A549 (cell line): ENCODE measurements at regions not wholly inside any gene's neighbourhood (a gene's known extent, or its start where the extent isn't known, plus 50 kb on each side); places are given as distances from the start of the nearest gene placed in this dataset.

Experiments
- ATAC-seq, 2 experiments: fragments of 200-7000 bp in 1 of 2; fragments of >200 bp in 1 of 2; cut with Nextera tagmentation in 1 of 2; cut with Tn5 transposase in 1 of 2; 3 replicates each; pipeline versions ENCODE4 v1.8.0 to v1.9.1; 2018 to 2020; ENCODE audit warnings: mild to moderate bottlenecking in 1 of 2, moderate library complexity in 1 of 2
- CTCF ChIA-PET: fragments of 300-600 bp; sonication (Branson Sonifier 250); formaldehyde crosslinking; extraction: SDS; loops from one replicate; lab custom pipeline; 2021; ENCODE audit warnings: antibody characterized with exemption, inconsistent platforms; lab: Yijun Ruan, JAX
- POLR2A ChIA-PET: fragments of 350-600 bp; formaldehyde crosslinking; extraction: SDS; loops from one replicate; lab custom pipeline; 2021; ENCODE audit warnings: antibody characterized with exemption, inconsistent platforms; lab: Yijun Ruan, JAX
- DNase-seq, 2 experiments: peaks; one replicate each; pipeline versions ENCODE4 v3.0.0 to v3.0.0-alpha.2; 2011 to 2016; ENCODE audit warnings: low read depth in 1 of 2, low spot score in 1 of 2
- FAIRE-seq: peaks from 2 replicates; lab custom pipeline; 2011; peaks lifted over from hg19 to GRCh38; lab: Jason Lieb, UNC
- H3K27ac ChIP-seq, 2 experiments: fragments of >200 bp; sonication (Bioruptor Twin); formaldehyde crosslinking; 3 replicates each; pipeline ENCODE4 v1.5.1; 2016 to 2017
- H3K4me1 ChIP-seq: fragments of >200 bp; sonication (Bioruptor Twin); formaldehyde crosslinking; 3 replicates; pipeline ENCODE4 v1.6.1; 2016
- H3K4me2 ChIP-seq: fragments of >200 bp; sonication (Bioruptor Twin); formaldehyde crosslinking; 3 replicates; pipeline ENCODE4 v1.6.1; 2016
- H3K4me3 ChIP-seq: fragments of >200 bp; sonication (Bioruptor Twin); formaldehyde crosslinking; 3 replicates; pipeline ENCODE4 v1.5.1; 2016
- H3K9me3 ChIP-seq: fragments of >200 bp; sonication (Bioruptor Twin); formaldehyde crosslinking; 3 replicates; pipeline ENCODE4 v1.6.1; 2016
- BHLHE40 ChIP-seq: IDR thresholded peaks from 2 replicates; pipeline ENCODE4 v1.6.1; 2012; ENCODE audit warnings: low read depth, low read length, inconsistent platforms
- CHD2 ChIP-seq: fragments of 150-350 bp; IDR thresholded peaks from 2 replicates; pipeline ENCODE4 v1.6.1; 2014; ENCODE audit warnings: low read length; ENCODE audit not compliant: partially characterized antibody
- CHD4 ChIP-seq: fragments of 200-600 bp; sonication (generic); IDR thresholded peaks from 2 replicates; pipeline ENCODE4 v1.6.1; 2016; ENCODE audit warnings: antibody characterized with exemption, mild to moderate bottlenecking, borderline replicate concordance
- EP300 ChIP-seq, 2 experiments: fragments of >200 bp; sonication (Bioruptor Twin); formaldehyde crosslinking; IDR thresholded peaks; 2 replicates in 1 of 2; 3 replicates in 1 of 2; pipeline ENCODE4 v1.6.1; 2016 to 2017
- FOSB ChIP-seq: fragments of 250-450 bp; sonication (Bioruptor Pico); IDR thresholded peaks from 2 replicates; pipeline ENCODE4 v1.5.0; 2020; ENCODE audit warnings: mild to moderate bottlenecking, moderate library complexity
- GATA3 ChIP-seq: IDR thresholded peaks from 2 replicates; pipeline ENCODE4 v1.6.1; 2012; ENCODE audit warnings: borderline replicate concordance
- HOXA7 ChIP-seq: fragments of 250-450 bp; sonication (Bioruptor Pico); IDR thresholded peaks from 2 replicates; pipeline ENCODE4 v1.5.0; 2020; ENCODE audit warnings: mild to moderate bottlenecking, moderate library complexity
- MAFK ChIP-seq: fragments of 450-650 bp; IDR thresholded peaks from 2 replicates; pipeline ENCODE4 v1.6.1; 2014; ENCODE audit not compliant: partially characterized antibody
- PHF8 ChIP-seq: fragments of 200-600 bp; sonication (generic); IDR thresholded peaks from 2 replicates; pipeline ENCODE4 v1.6.1; 2016; ENCODE audit warnings: low read depth, mild to moderate bottlenecking, antibody characterized with exemption, moderate library complexity, borderline replicate concordance
- POLR2A ChIP-seq: IDR thresholded peaks from 2 replicates; pipeline ENCODE4 v1.6.1; 2012; ENCODE audit warnings: mild to moderate bottlenecking, low read length
- RARB ChIP-seq: fragments of 250-450 bp; sonication (Bioruptor Pico); IDR thresholded peaks from 2 replicates; pipeline ENCODE4 v1.8.0; 2021; ENCODE audit warnings: mild to moderate bottlenecking, moderate library complexity
- RFX5 ChIP-seq: fragments of 450-650 bp; IDR thresholded peaks from 2 replicates; pipeline ENCODE4 v1.7.1; 2014; ENCODE audit warnings: antibody characterized with exemption, mild to moderate bottlenecking, moderate library complexity
- RNF2 ChIP-seq: fragments of 200-600 bp; sonication (generic); IDR thresholded peaks from 2 replicates; pipeline ENCODE4 v1.6.1; 2016; ENCODE audit warnings: low read depth, mild to moderate bottlenecking, antibody characterized with exemption, moderate library complexity, borderline replicate concordance
- TP53 ChIP-seq: fragments of 250-450 bp; sonication (Bioruptor Pico); IDR thresholded peaks from 2 replicates; pipeline ENCODE4 v1.5.0; 2021; ENCODE audit warnings: mild to moderate bottlenecking, moderate library complexity
- ZNF302 ChIP-seq: fragments of 250-450 bp; sonication (Bioruptor Pico); IDR thresholded peaks from 2 replicates; pipeline ENCODE4 v1.9.0; 2021; ENCODE audit warnings: inconsistent platforms, mild to moderate bottlenecking, moderate library complexity
- TF ChIP-seq, protein P1 (sequence below): fragments of >200 bp; sonication (Bioruptor Twin); formaldehyde crosslinking; IDR thresholded peaks from 3 replicates; pipeline ENCODE4 v1.5.1; 2016
- TF ChIP-seq, protein P2 (sequence below): fragments of 250-450 bp; sonication (Bioruptor Pico); IDR thresholded peaks from 2 replicates; pipeline ENCODE4 v1.5.0; 2021; ENCODE audit warnings: mild to moderate bottlenecking, moderate library complexity, borderline replicate concordance
- TF ChIP-seq, protein P3 (sequence below): fragments of 450-650 bp; IDR thresholded peaks from 2 replicates; pipeline ENCODE4 v1.6.1; 2014; ENCODE audit warnings: antibody characterized with exemption
- TF ChIP-seq, protein P4 (sequence below): fragments of >200 bp; sonication (Bioruptor Twin); formaldehyde crosslinking; IDR thresholded peaks from 3 replicates; pipeline ENCODE4 v1.6.1; 2016
- TF ChIP-seq, protein P5 (sequence below): IDR thresholded peaks from 2 replicates; pipeline ENCODE4 v1.6.1; 2012
- TF ChIP-seq, protein P6 (sequence below): fragments of 150-350 bp; IDR thresholded peaks from 2 replicates; pipeline ENCODE4 v1.6.1; 2014; ENCODE audit warnings: low read depth, mild to moderate bottlenecking, low read length

DNA sequence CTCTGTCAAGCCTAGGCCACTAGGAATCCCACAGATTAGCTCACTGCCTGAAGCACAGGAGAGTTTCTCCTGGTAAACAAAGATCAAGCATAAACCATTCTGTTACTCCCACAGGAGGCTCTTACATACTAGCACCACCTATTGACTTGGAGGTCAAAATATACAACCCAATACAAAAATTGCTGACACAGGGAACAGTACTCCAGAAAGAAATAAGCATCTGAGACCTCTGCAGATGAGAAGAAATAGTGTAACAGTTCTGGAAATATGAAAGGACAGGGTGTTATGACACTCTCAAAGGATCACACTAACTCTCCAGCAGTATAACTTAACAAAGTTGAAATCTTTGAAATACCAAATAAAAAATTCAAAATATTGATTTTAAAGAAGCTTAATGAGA lies 269.6 kb upstream of the ARRDC3 start:
- H3K9me3 ChIP-seq, result peaks cover 8% of the 10 kb centered on the region; the same call in 1 of the 3 replicates
- ChIA-PET POLR2A (no interaction called here), CTCF (interaction anchor here (1.6 to 2.4 kb wide), 2 partner anchors 9 to 11 kb away, joined by 5 to 12 read pairs; no protein-coding TSS in a partner anchor)
- ATAC-seq, result no peak
- no peak overlapping the region for H3K4me2 ChIP-seq
- no peak for DNase-seq
- no peak overlapping the region for H3K4me3 ChIP-seq
- FAIRE-seq, result no peak
- no peaks in the 10 kb centered on the region for H3K4me1 ChIP-seq
- TF ChIP-seq MAFK (peak; percentile 80), PHF8 (no peak)
- no peak overlapping the region for H3K27ac ChIP-seq

DNA sequence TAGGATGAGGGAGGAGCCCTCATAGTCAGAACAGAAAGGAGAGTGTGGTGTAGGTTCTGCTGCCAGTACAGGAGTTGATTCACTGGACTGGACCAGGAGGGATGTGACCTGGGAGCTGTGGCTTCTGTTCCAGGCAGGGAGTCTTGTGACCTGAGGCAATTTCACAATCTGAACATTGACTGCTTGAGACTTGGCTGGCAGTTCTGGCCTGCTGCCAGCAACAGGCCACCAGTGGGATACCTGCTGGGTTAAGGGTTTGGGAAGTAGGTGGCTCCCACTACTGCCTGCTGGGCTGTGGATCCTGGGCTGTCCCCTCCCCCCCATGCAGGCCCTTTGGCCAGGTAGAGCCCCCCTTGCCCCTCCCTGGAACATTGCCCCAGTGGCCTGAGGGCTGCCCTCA lies 268.6 kb upstream of the ARRDC3 start:
- ChIA-PET CTCF (interaction anchor here (1.6 to 2.4 kb wide), 2 partner anchors 8 to 10 kb away, joined by 5 to 12 read pairs; no protein-coding TSS in a partner anchor), POLR2A (no interaction called here)
- no peak for TF ChIP-seq RARB
- TF ChIP-seq CHD4, result no peak
- TF ChIP-seq, protein P1, sequence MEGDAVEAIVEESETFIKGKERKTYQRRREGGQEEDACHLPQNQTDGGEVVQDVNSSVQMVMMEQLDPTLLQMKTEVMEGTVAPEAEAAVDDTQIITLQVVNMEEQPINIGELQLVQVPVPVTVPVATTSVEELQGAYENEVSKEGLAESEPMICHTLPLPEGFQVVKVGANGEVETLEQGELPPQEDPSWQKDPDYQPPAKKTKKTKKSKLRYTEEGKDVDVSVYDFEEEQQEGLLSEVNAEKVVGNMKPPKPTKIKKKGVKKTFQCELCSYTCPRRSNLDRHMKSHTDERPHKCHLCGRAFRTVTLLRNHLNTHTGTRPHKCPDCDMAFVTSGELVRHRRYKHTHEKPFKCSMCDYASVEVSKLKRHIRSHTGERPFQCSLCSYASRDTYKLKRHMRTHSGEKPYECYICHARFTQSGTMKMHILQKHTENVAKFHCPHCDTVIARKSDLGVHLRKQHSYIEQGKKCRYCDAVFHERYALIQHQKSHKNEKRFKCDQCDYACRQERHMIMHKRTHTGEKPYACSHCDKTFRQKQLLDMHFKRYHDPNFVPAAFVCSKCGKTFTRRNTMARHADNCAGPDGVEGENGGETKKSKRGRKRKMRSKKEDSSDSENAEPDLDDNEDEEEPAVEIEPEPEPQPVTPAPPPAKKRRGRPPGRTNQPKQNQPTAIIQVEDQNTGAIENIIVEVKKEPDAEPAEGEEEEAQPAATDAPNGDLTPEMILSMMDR, result no peak
- no peak for TF ChIP-seq POLR2A
- TF ChIP-seq, protein P2, sequence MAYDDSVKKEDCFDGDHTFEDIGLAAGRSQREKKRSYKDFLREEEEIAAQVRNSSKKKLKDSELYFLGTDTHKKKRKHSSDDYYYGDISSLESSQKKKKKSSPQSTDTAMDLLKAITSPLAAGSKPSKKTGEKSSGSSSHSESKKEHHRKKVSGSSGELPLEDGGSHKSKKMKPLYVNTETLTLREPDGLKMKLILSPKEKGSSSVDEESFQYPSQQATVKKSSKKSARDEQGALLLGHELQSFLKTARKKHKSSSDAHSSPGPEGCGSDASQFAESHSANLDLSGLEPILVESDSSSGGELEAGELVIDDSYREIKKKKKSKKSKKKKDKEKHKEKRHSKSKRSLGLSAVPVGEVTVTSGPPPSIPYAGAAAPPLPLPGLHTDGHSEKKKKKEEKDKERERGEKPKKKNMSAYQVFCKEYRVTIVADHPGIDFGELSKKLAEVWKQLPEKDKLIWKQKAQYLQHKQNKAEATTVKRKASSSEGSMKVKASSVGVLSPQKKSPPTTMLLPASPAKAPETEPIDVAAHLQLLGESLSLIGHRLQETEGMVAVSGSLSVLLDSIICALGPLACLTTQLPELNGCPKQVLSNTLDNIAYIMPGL (CRISPR knock-in tag), result no peak
- no peak for TF ChIP-seq CHD2
- no peak for TF ChIP-seq BHLHE40
- no peak for TF ChIP-seq EP300 (IDR thresholded peaks at IDR 0.05)
- TF ChIP-seq, protein P3, sequence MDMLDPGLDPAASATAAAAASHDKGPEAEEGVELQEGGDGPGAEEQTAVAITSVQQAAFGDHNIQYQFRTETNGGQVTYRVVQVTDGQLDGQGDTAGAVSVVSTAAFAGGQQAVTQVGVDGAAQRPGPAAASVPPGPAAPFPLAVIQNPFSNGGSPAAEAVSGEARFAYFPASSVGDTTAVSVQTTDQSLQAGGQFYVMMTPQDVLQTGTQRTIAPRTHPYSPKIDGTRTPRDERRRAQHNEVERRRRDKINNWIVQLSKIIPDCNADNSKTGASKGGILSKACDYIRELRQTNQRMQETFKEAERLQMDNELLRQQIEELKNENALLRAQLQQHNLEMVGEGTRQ, result no peak
- no peak for TF ChIP-seq RFX5
- no peak for TF ChIP-seq RNF2
- no peak for TF ChIP-seq GATA3
- TF ChIP-seq, protein P4, sequence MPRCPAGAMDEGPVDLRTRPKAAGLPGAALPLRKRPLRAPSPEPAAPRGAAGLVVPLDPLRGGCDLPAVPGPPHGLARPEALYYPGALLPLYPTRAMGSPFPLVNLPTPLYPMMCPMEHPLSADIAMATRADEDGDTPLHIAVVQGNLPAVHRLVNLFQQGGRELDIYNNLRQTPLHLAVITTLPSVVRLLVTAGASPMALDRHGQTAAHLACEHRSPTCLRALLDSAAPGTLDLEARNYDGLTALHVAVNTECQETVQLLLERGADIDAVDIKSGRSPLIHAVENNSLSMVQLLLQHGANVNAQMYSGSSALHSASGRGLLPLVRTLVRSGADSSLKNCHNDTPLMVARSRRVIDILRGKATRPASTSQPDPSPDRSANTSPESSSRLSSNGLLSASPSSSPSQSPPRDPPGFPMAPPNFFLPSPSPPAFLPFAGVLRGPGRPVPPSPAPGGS, result no peak
- TF ChIP-seq, protein P5, sequence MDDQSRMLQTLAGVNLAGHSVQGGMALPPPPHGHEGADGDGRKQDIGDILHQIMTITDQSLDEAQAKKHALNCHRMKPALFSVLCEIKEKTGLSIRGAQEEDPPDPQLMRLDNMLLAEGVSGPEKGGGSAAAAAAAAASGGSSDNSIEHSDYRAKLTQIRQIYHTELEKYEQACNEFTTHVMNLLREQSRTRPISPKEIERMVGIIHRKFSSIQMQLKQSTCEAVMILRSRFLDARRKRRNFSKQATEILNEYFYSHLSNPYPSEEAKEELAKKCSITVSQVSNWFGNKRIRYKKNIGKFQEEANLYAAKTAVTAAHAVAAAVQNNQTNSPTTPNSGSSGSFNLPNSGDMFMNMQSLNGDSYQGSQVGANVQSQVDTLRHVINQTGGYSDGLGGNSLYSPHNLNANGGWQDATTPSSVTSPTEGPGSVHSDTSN, result no peak
- TF ChIP-seq FOSB (CRISPR knock-in tag), result no peak
- TF ChIP-seq HOXA7, result no peak
- TF ChIP-seq TP53 (CRISPR knock-in tag), result no peak
- TF ChIP-seq, protein P6, sequence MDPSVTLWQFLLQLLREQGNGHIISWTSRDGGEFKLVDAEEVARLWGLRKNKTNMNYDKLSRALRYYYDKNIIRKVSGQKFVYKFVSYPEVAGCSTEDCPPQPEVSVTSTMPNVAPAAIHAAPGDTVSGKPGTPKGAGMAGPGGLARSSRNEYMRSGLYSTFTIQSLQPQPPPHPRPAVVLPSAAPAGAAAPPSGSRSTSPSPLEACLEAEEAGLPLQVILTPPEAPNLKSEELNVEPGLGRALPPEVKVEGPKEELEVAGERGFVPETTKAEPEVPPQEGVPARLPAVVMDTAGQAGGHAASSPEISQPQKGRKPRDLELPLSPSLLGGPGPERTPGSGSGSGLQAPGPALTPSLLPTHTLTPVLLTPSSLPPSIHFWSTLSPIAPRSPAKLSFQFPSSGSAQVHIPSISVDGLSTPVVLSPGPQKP, result no peak
- TF ChIP-seq ZNF302 (CRISPR knock-in tag), result no peak
- FAIRE-seq, result no peak
- Histone ChIP-seq H3K27ac (no peak overlapping the region), H3K4me2 (no peak overlapping the region), H3K9me3 (peaks cover 8% of the 10 kb centered on the region; the same call in 1 of the 3 replicates), H3K4me1 (no peaks in the 10 kb centered on the region), H3K4me3 (no peak overlapping the region)
- no peak for ATAC-seq
- DNase-seq, result peak in 1 of 2 experiments; percentile 7
